ENCODE measurements at regions not wholly inside any gene's neighbourhood (a gene's known extent, or its start where the extent isn't known, plus 50 kb on each side); places are given as distances from the start of the nearest gene placed in this dataset.

GRCh38 chr4:176945334-176945733, 152.6 kb upstream of the VEGFC start:
- no peaks in the 10 kb centered on the region for H3K36me3 ChIP-seq (ENCODE audit: low read depth)
- TF ChIP-seq CTCF (IDR thresholded peaks at IDR 0.05): no peak
- DNase-seq: no peak
- H3K9me3 ChIP-seq: no peaks in the 10 kb centered on the region
- H3K4me3 ChIP-seq: no peak overlapping the region
- H3K4me1 ChIP-seq (ENCODE audit: low read depth): no peaks in the 10 kb centered on the region
- ATAC-seq: no peak
- intact Hi-C loops (cut with DNase I, micrococcal nuclease): no loop called here

- ATAC-seq: no peak
- no peaks in the 10 kb centered on the region for H3K36me3 ChIP-seq (ENCODE audit: low read depth)
- intact Hi-C loops (cut with DNase I, micrococcal nuclease): no loop called here
- H3K4me3 ChIP-seq: no peak overlapping the region
- DNase-seq: peak in 1 of 3 donors; percentile 5
- no peaks in the 10 kb centered on the region for H3K4me1 ChIP-seq (ENCODE audit: low read depth)
- TF ChIP-seq CTCF (IDR thresholded peaks at IDR 0.05): no peak
- H3K9me3 ChIP-seq: no peaks in the 10 kb centered on the region
These were observed 156.3 kb upstream of the VEGFC start for GRCh38 chr4:176949029-176949428.

DNA sequence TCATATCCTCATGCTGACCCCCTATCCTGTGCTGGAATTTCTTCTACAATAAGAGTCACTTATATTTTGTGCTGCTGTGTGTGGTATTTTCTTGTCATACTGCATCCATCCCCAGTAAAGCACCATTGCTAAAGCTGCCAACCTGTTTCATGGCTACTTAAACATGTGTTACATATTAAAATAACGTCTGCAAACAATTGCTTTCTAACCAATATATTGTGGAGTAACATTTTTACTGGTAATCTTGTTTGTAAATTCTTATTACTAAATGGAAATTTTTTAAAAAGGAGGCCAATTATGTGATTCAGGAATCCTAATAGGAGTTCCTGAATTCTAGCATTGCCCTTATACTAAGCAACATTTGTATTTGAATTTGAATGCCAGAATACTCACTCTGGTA, 160.3 kb upstream of the VEGFC start:
- no peaks in the 10 kb centered on the region for H3K36me3 ChIP-seq (ENCODE audit: low read depth)
- DNase-seq: no peak
- H3K4me3 ChIP-seq: no peak overlapping the region
- H3K4me1 ChIP-seq (ENCODE audit: low read depth): no peaks in the 10 kb centered on the region
- intact Hi-C loops (cut with DNase I, micrococcal nuclease): no loop called here
- no peak for ATAC-seq
- H3K9me3 ChIP-seq: peaks cover 11% of the 10 kb centered on the region
- no peak for TF ChIP-seq CTCF (IDR thresholded peaks at IDR 0.05)

DNA sequence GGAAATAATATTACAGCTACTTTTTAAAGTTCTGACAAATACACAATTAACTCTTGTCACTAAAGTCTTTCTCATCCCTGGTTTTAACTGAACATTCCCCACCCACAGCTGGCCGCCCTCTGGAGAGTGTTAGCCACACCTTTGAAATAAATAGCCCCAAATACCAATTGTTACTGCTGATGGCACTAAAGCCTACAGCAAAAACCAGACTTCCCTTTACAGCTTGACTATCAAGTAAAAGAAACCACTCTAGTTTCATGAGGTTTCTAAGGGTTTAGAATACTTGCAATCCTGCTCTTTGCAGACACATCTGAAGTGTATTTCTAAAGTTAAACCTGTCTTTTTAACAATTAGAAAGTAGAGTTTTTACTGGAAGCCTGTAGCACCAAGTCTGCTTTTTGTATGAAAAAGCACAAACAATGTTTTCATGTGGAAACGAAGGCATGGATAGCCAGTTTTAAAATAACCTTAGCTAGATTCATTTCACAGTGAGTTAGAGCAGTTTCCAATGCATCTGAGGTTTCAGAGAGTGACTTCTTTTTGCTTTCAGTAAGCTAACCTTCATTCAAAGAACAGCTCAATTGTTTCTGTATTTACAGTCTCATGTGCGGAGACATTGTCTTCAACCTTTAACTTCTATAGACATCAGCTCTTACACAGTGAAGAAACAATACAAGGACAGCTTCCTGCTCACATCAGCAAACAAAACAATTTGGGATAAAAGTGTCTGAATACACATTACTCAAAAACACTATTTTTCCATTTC, 164.8 kb upstream of the VEGFC start:
- Histone ChIP-seq H3K9me3 (peaks cover 11% of the 10 kb centered on the region), H3K4me3 (no peak overlapping the region), H3K4me1 (ENCODE audit: low read depth) (no peaks in the 10 kb centered on the region), H3K36me3 (ENCODE audit: low read depth) (no peaks in the 10 kb centered on the region)
- ATAC-seq (no peak), DNase-seq (no peak)
- TF ChIP-seq CTCF (IDR thresholded peaks at IDR 0.05): no peak
- intact Hi-C loops (cut with DNase I, micrococcal nuclease): no loop called here

- intact Hi-C loops (cut with DNase I, micrococcal nuclease): no loop called here
- H3K36me3 ChIP-seq (ENCODE audit: low read depth): no peaks in the 10 kb centered on the region
- H3K9me3 ChIP-seq: peaks cover 7% of the 10 kb centered on the region
- TF ChIP-seq CTCF (IDR thresholded peaks at IDR 0.05): no peak
- DNase-seq (no peak), ATAC-seq (no peak)
- H3K4me3 ChIP-seq: no peak overlapping the region
- no peaks in the 10 kb centered on the region for H3K4me1 ChIP-seq (ENCODE audit: low read depth)
These were observed 167.3 kb upstream of the VEGFC start for GRCh38 chr4:176959980-176960379.

- Histone ChIP-seq H3K36me3 (ENCODE audit: low read depth) (no peaks in the 10 kb centered on the region), H3K4me3 (no peak overlapping the region), H3K9me3 (no peaks in the 10 kb centered on the region), H3K4me1 (ENCODE audit: low read depth) (no peaks in the 10 kb centered on the region)
- intact Hi-C loops (cut with DNase I, micrococcal nuclease): no loop called here
- ATAC-seq (no peak), DNase-seq (no peak)
- TF ChIP-seq CTCF (IDR thresholded peaks at IDR 0.05): no peak
These were observed 170.4 kb upstream of the VEGFC start for GRCh38 chr4:176963121-176963520.

All from mucosa of descending colon (tissue), 3 donors.